NT2/D1 (cell line): ENCODE measurements at regions not wholly inside any gene's neighbourhood (a gene's known extent, or its start where the extent isn't known, plus 50 kb on each side); places are given as distances from the start of the nearest gene placed in this dataset.

Source experiments
- YY1 ChIP-seq: IDR thresholded peaks from 2 replicates; pipeline ENCODE4 v1.6.1; 2011; ENCODE audit not compliant: insufficient read length, insufficient read depth
- ZNF274 ChIP-seq: IDR thresholded peaks from 2 replicates; pipeline ENCODE4 v1.6.1; 2011; ENCODE audit warnings: mild to moderate bottlenecking, low read depth, low read length

DNA sequence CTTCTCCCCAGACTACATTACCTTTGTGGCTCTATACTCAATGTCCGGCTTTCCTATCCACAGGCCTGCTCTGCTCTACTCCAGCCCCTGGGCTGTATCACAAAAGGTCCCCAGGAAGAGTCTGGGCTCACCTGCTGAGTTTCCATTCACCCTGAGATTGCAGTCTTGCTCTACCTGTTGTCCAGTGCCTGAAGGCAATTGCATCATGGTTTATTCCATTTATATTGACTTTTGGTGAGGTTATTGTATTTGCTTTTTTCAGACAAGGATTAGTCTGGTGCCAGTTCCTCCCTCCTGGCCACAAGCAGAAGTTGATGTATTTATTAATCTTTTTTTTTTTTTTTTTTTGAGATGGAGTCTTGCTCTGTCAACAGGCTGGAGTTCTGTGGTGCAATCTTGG, 273.1 kb downstream of the XPNPEP1 start:
- TF ChIP-seq ZNF274 (no peak), YY1 (no peak)
